ENCODE measurements at regions not wholly inside any gene's neighbourhood (a gene's known extent, or its start where the extent isn't known, plus 50 kb on each side); places are given as distances from the start of the nearest gene placed in this dataset.
"Not testable (repeated sequence)": the region's sequence is repeated elsewhere in the genome, so short reads cannot be mapped to it uniquely, and the experiment has no call there.

- no peak for DNase-seq (ENCODE audit: low read depth in 1 of 2, low spot score in 1 of 2)
Measured at GRCh38 chr7:10648289-10648688, 325.4 kb upstream of the PHF14 start.

GRCh38 chr7:10649120-10649519 lies 324.6 kb upstream of the PHF14 start:
- not testable (repeated sequence) for DNase-seq (ENCODE audit: low read depth in 1 of 2, low spot score in 1 of 2)

- DNase-seq (ENCODE audit: low read depth in 1 of 2, low spot score in 1 of 2): no peak
Measured at GRCh38 chr7:10655031-10655430, 318.6 kb upstream of the PHF14 start.

- no peak for DNase-seq (ENCODE audit: low read depth in 1 of 2, low spot score in 1 of 2)
Measured at GRCh38 chr7:10657201-10657600, 316.5 kb upstream of the PHF14 start.

GRCh38 chr7:10657837-10658236 lies 315.8 kb upstream of the PHF14 start:
- DNase-seq (ENCODE audit: low read depth in 1 of 2, low spot score in 1 of 2): no peak

GRCh38 chr7:10662491-10662890 lies 311.2 kb upstream of the PHF14 start:
- no peak for DNase-seq (ENCODE audit: low read depth in 1 of 2, low spot score in 1 of 2)

GRCh38 chr7:10662982-10663884 lies 310.4 kb upstream of the PHF14 start:
- no peak for DNase-seq (ENCODE audit: low read depth in 1 of 2, low spot score in 1 of 2)

- no peak for DNase-seq (ENCODE audit: low read depth in 1 of 2, low spot score in 1 of 2)
Measured at GRCh38 chr7:10672186-10672585, 301.5 kb upstream of the PHF14 start.

GRCh38 chr7:10677211-10677610 lies 296.5 kb upstream of the PHF14 start:
- DNase-seq (ENCODE audit: low read depth in 1 of 2, low spot score in 1 of 2): no peak

GRCh38 chr7:10677668-10678232 lies 295.9 kb upstream of the PHF14 start:
- DNase-seq (ENCODE audit: low read depth in 1 of 2, low spot score in 1 of 2): no peak

GRCh38 chr7:10684606-10685005 lies 289.1 kb upstream of the PHF14 start:
- DNase-seq (ENCODE audit: low read depth in 1 of 2, low spot score in 1 of 2): no peak

GRCh38 chr7:10685040-10685439 lies 288.6 kb upstream of the PHF14 start:
- DNase-seq (ENCODE audit: low read depth in 1 of 2, low spot score in 1 of 2): no peak

- no peak for DNase-seq (ENCODE audit: low read depth in 1 of 2, low spot score in 1 of 2)
Measured at GRCh38 chr7:10688544-10688943, 285.1 kb upstream of the PHF14 start.

GRCh38 chr7:10696064-10696463 lies 277.6 kb upstream of the PHF14 start:
- DNase-seq (ENCODE audit: low read depth in 1 of 2, low spot score in 1 of 2): no peak

- DNase-seq (ENCODE audit: low read depth in 1 of 2, low spot score in 1 of 2): no peak
Measured at GRCh38 chr7:10703059-10703458, 270.6 kb upstream of the PHF14 start.

GRCh38 chr7:10703981-10704380 lies 269.7 kb upstream of the PHF14 start:
- no peak for DNase-seq (ENCODE audit: low read depth in 1 of 2, low spot score in 1 of 2)

GRCh38 chr7:10704653-10705052 lies 269.0 kb upstream of the PHF14 start:
- DNase-seq (ENCODE audit: low read depth in 1 of 2, low spot score in 1 of 2): no peak

GRCh38 chr7:10706875-10707493 lies 266.7 kb upstream of the PHF14 start:
- no peak for DNase-seq (ENCODE audit: low read depth in 1 of 2, low spot score in 1 of 2)

- no peak for DNase-seq (ENCODE audit: low read depth in 1 of 2, low spot score in 1 of 2)
Measured at GRCh38 chr7:10707519-10707918, 266.2 kb upstream of the PHF14 start.

GRCh38 chr7:10708447-10708846 lies 265.2 kb upstream of the PHF14 start:
- no peak for DNase-seq (ENCODE audit: low read depth in 1 of 2, low spot score in 1 of 2)

GRCh38 chr7:10718768-10719167 lies 254.9 kb upstream of the PHF14 start:
- no peak for DNase-seq (ENCODE audit: low read depth in 1 of 2, low spot score in 1 of 2)

GRCh38 chr7:10720042-10720441 lies 253.6 kb upstream of the PHF14 start:
- no peak for DNase-seq (ENCODE audit: low read depth in 1 of 2, low spot score in 1 of 2)

Data from activated CD4-positive, alpha-beta T cell treated with anti-CD3 and anti-CD28 coated beads, Interleukin-2, amount 50 U/mL, for 24 hours (primary cell).